Motor neuron (in vitro differentiated cells): ENCODE measurements at regions not wholly inside any gene's neighbourhood (a gene's known extent, or its start where the extent isn't known, plus 50 kb on each side); places are given as distances from the start of the nearest gene placed in this dataset.
"Not testable (repeated sequence)": the region's sequence is repeated elsewhere in the genome, so short reads cannot be mapped to it uniquely, and the experiment has no call there.

Experiments
- ATAC-seq, 8 experiments: fragments of 200-7000 bp; cut with Tn5 transposase; replicated peaks in 6 of 8; 2 replicates each; pipeline ENCODE4 v1.8.0; 2021; ENCODE audit warnings: mild to moderate bottlenecking in 8 of 8, moderate library complexity in 8 of 8
- H3K27ac ChIP-seq, 2 donors: fragments of 250-450 bp; sonication (Bioruptor Pico); 2 replicates each; pipeline ENCODE4 v1.9.0; 2021; ENCODE audit warnings: antibody characterized with exemption in 2 of 2, mild to moderate bottlenecking in 2 of 2, moderate library complexity in 1 of 2
- H3K4me1 ChIP-seq, 2 donors: fragments of 250-450 bp; sonication (Bioruptor Pico); replicated peaks in 1 of 2; 2 replicates each; pipeline ENCODE4 v1.6.1; 2021; ENCODE audit warnings: antibody characterized with exemption in 2 of 2, mild to moderate bottlenecking in 2 of 2, moderate library complexity in 1 of 2
- H3K4me3 ChIP-seq, 5 donors: fragments of 250-450 bp; sonication (Bioruptor Pico); 2 replicates each; pipeline ENCODE4 v1.9.0; 2021; ENCODE audit warnings: antibody characterized with exemption in 5 of 5, mild to moderate bottlenecking in 5 of 5, moderate library complexity in 4 of 5
- WGBS, 10 experiments: fragments of 450-650 bp; shearing (Covaris generic); methylation state at CpG; one replicate each; pipeline ENCODE4 v1.0.0; 2022; 5-methylcytosine and 5-hydroxymethylcytosine counted together
- in situ Hi-C, 9 experiments: fragments of 400-800 bp; cut with MboI; loops; one replicate each; pipeline ENCODE4 v1.15.0; 2021; ENCODE audit warnings: low sequenced_read_pairs in 9 of 9, low pct_unique_long_range_greater_than_20kb in 2 of 9; ENCODE audit not compliant: unreplicated experiment in 9 of 9

GRCh38 chr16:18725321-18725720, 64.8 kb downstream of the RPS15A start:
- H3K27ac ChIP-seq, H3K4me1 ChIP-seq, in situ Hi-C loops, H3K4me3 ChIP-seq, ATAC-seq: not testable (repeated sequence)
- no CpG with 5 or more reads among the region's 6 CpGs for WGBS, 10 experiments

DNA sequence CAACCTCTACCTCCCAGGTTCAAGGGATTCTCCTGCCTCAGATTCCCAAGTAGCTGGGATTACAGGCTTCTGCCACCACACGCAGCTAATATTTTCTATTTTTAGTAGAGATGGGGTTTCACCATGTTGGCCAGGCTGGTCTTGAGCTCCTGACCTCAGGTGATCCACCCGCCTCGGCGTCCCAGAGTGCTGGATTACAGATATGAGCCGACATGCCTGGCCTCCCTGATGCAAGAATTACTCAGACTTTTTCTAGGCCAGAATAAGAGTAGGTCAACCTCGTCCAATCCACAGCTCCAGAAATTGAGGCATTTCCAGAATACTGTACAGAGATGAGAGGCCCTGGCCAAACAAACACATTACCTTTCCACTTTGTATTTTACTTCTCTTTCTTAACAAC, 70.2 kb downstream of the RPS15A start:
- no CpG with 5 or more reads among the region's 6 CpGs for WGBS, 10 experiments
- H3K4me3 ChIP-seq, H3K4me1 ChIP-seq, ATAC-seq, in situ Hi-C loops, H3K27ac ChIP-seq: not testable (repeated sequence)

- WGBS, 10 experiments = no CpG with 5 or more reads among the region's 14 CpGs
- H3K4me3 ChIP-seq, H3K27ac ChIP-seq, ATAC-seq, in situ Hi-C loops, H3K4me1 ChIP-seq: not testable (repeated sequence)
Measured at GRCh38 chr16:18712580-18712979, 77.6 kb downstream of the RPS15A start.

DNA sequence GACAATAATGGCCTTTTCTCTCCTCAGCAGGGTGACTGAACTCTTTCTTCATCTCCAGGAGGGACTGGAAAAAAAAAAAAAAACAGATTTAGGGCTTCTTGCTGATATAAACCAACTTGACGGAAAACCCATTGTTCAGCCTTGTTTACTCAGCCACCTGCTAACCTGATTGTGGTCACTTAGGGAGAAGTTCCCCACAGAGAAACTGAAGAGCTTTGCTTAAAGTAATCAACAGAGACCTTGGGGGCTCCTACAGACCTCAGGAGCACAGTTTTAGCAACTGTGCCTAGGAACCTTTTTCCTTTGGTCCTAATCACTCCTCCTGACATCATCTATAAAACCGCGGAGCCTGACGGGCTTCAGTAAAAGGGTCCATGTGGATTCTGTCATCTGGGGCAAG, 79.5 kb downstream of the RPS15A start:
- H3K27ac ChIP-seq, ATAC-seq, H3K4me3 ChIP-seq, in situ Hi-C loops, H3K4me1 ChIP-seq: not testable (repeated sequence)
- whole genome bisulfite sequencing, 10 experiments = no CpG with 5 or more reads among the region's 4 CpGs

GRCh38 chr16:18701239-18701638, 88.9 kb downstream of the RPS15A start:
- H3K4me3 ChIP-seq, ATAC-seq, H3K27ac ChIP-seq, H3K4me1 ChIP-seq, in situ Hi-C loops: not testable (repeated sequence)

DNA sequence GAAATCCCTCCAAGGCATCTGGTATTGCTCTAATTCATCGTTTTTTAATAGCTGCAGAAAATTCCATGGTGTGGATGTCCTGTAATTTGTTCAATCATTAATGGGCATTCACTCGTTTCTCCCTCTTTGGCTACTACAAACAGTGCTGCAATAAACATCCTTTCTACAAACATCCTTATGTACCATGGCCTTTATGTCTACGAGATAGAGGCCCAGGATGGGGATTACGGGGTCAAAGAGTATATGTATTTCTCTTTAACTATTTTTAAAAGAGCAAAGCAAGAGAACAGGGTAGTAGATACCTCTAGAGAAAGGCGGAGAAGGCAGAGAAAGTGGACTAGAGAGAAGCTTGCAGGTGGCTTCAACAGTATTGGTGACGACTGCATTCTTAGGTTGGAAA, 94.1 kb downstream of the RPS15A start:
- in situ Hi-C loops, ATAC-seq, H3K27ac ChIP-seq, H3K4me1 ChIP-seq, H3K4me3 ChIP-seq: not testable (repeated sequence)
- no CpG with 5 or more reads among the region's 6 CpGs for WGBS, 10 experiments

DNA sequence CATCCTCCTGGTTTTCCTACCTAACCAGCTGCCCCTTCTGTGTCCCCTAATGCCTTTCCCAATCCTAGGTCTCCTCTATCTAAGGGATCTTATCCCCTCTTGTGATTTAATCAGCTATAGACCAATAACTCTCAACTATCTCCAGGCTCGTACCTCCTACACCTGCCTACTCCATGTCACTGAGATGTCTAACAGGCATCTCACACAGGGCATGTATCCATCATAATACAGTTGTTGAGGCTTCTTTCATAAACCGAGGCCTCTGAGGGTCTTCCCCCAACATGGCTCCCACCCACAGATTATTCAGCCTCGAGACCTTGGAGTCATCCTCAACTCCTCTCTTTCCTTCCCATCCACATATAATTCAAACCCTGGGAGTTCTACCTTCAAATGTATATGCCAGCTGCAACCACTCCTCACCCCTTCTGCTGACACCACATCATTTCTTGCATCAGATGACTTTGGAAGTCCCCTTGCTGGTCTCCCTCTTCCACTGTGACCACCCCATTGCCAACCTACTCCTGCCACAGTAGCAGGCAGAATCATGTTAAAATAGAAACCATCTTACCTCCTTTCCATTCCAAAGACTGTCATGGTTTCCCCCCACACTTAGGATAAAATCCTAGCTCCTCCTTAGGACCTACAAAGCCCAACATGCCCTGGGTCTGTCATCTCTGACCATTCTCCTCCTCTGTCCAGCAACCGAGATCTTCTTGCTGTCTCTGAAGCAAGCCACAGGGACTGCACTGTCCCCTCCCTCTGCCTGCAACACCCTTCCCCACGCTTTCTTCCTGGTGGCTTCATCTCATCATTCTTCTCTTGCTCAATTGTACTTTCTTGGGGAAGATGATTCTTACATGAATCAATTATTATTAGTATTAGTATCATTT, 103.8 kb downstream of the RPS15A start:
- in situ Hi-C loops, ATAC-seq: not testable (repeated sequence)
- WGBS, 10 experiments = no CpG with 5 or more reads among the region's 5 CpGs

DNA sequence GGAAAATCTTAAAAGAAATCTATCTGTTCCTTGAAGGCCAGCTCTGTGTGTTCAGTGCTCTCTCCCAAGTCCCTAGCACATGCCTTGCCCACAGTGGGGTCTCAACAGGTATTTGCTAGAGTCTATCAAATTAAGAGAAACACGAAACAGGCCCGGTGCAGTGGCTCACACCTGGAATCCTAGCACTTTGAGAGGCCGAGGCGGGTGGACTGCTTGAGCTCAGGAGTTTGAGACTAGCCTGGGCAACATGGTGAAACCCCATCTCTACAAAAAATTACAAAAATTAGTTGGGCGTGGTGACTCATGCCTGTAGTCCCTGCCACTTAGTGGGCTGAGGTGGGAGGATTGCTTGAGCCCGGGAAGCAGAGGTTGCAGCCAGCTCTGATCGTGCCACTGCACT, 83.9 kb upstream of the NOMO2 start:
- WGBS, 10 experiments = no CpG with 5 or more reads among the region's 7 CpGs
- H3K4me3 ChIP-seq, H3K4me1 ChIP-seq, ATAC-seq, H3K27ac ChIP-seq, in situ Hi-C loops: not testable (repeated sequence)

More for the DNA sequence above, 103.8 kb downstream of the RPS15A start:
- H3K4me1 ChIP-seq, H3K4me3 ChIP-seq, H3K27ac ChIP-seq: not testable (repeated sequence)

- H3K27ac ChIP-seq, H3K4me1 ChIP-seq, ATAC-seq, in situ Hi-C loops, H3K4me3 ChIP-seq: not testable (repeated sequence)
- no CpG with 5 or more reads among the region's 4 CpGs for WGBS, 10 experiments
Measured at GRCh38 chr16:18636928-18637327, 75.0 kb upstream of the NOMO2 start.

- in situ Hi-C loops, H3K27ac ChIP-seq, H3K4me3 ChIP-seq, ATAC-seq, H3K4me1 ChIP-seq: not testable (repeated sequence)
- WGBS, 10 experiments = no CpG with 5 or more reads among the region's 5 CpGs
Measured at GRCh38 chr16:18636148-18636547, 74.3 kb upstream of the NOMO2 start.

DNA sequence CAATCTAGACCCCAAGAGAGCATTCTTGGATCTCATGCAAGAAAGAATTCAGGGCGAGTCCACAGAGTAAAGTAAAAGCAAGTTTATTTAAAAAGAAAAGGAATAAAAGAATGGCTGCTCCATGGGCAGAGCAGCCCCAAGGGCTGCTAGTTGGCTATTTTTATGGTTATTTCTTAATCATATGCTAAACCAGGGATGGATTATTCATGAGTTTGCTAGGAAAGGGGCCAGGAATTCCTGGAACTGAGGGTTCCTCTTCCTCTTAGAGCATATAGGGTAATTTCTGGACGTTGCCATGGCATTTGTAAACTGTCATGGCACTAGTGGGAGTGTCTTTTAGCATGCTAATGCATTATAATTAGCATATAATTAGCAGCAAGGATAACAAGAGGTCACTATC, 73.1 kb upstream of the NOMO2 start:
- no CpG with 5 or more reads among the region's 2 CpGs for WGBS, 10 experiments
- H3K27ac ChIP-seq, in situ Hi-C loops, H3K4me3 ChIP-seq, H3K4me1 ChIP-seq: not testable (repeated sequence)
- ATAC-seq = peak in 7 of 8 experiments; percentile 33 to 95 (median 49)

GRCh38 chr16:18631713-18632112, 69.8 kb upstream of the NOMO2 start:
- ATAC-seq, H3K4me1 ChIP-seq, in situ Hi-C loops, H3K27ac ChIP-seq, H3K4me3 ChIP-seq: not testable (repeated sequence)
- no CpG with 5 or more reads among the region's 2 CpGs for WGBS, 10 experiments

DNA sequence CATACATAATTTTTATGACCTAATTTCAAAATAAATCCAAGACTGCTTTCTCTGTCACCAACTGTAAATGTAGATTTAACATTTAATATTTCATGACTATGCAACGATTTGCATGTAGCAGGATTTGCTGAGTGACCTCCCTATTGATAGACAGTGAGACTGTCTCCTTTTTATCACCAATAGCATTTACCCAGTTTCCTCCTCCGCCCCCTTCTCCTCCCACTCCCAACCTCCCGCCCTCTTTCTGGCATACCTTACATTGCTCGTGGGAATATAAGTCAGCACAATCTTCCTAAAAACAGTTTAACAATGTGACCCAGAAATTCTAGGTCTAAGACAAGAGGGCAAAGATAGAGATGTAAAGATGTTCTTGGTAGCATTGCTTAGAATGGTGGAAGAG, 55.1 kb upstream of the NOMO2 start:
- H3K4me1 ChIP-seq, H3K4me3 ChIP-seq, H3K27ac ChIP-seq, in situ Hi-C loops: not testable (repeated sequence)
- peak in 2 of 8 experiments; percentile 31 to 61 for ATAC-seq
- no CpG with 5 or more reads among the region's 4 CpGs for WGBS, 10 experiments

DNA sequence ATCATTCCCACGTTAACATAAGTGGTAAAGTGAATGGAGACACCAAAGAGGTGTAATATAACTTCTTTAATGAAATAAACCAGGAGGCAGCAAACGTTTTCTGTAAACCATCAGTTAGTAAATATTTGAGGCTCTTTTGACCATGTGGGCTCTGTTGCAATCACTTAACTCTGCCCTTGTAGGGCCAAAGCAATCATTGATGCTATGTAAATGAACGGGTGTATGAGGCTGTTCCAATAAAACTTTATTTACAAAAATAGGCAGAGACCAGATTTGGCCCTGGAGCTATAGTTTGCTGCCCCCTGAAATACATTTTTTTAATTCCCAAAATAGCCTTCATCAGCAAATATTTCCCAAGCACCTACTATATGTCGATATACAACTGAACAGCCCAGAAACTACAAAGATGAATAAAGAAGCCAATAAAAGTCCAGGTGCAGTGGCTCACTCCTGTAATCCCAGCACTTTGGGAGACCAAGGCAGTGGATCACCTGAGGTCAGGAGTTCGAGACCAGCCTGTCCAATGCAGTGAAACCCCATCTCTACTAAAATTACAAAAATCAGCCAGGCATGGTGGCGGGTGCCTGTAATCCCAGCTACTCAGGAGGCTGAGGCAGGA, 54.3 kb upstream of the NOMO2 start:
- in situ Hi-C loops, ATAC-seq, H3K4me3 ChIP-seq, H3K27ac ChIP-seq, H3K4me1 ChIP-seq: not testable (repeated sequence)
- 13 to 100% (median 79%) methylated on average over 1 to 2 of the region's 6 CpGs; no CpG with 5 or more reads in 5 of the 10 experiments for WGBS, 10 experiments
